ENCODE measurements at regions not wholly inside any gene's neighbourhood (a gene's known extent, or its start where the extent isn't known, plus 50 kb on each side); places are given as distances from the start of the nearest gene placed in this dataset.
A peak's percentile ranks its signal among the peaks of the same experiment; 100 is the strongest.
"Not testable (repeated sequence)": the region's sequence is repeated elsewhere in the genome, so short reads cannot be mapped to it uniquely, and the experiment has no call there.

- DNase-seq, result no peak
These were observed 187.8 kb downstream of the SHQ1 start for GRCh38 chr3:72660270-72661114.

- no peak for DNase-seq
These were observed 188.6 kb downstream of the SHQ1 start for GRCh38 chr3:72659596-72659995.

GRCh38 chr3:72659188-72659587 lies 189.1 kb downstream of the SHQ1 start:
- no peak for DNase-seq

GRCh38 chr3:72658466-72659100 lies 189.7 kb downstream of the SHQ1 start:
- no peak for DNase-seq

- peak; percentile 40 for DNase-seq
These were observed 190.6 kb downstream of the SHQ1 start for GRCh38 chr3:72657666-72658065.

- no peak for DNase-seq
These were observed 192.5 kb downstream of the SHQ1 start for GRCh38 chr3:72655723-72656122.

- no peak for DNase-seq
These were observed 193.1 kb downstream of the SHQ1 start for GRCh38 chr3:72655131-72655551.

GRCh38 chr3:72652395-72652794 lies 195.8 kb downstream of the SHQ1 start:
- DNase-seq, result no peak

- no peak for DNase-seq
These were observed 196.7 kb downstream of the SHQ1 start for GRCh38 chr3:72651498-72651897.

GRCh38 chr3:72646263-72646662 lies 202.0 kb downstream of the SHQ1 start:
- no peak for DNase-seq

GRCh38 chr3:72643635-72644034 lies 204.6 kb downstream of the SHQ1 start:
- not testable (repeated sequence) for DNase-seq

GRCh38 chr3:72641684-72642083 lies 206.6 kb downstream of the SHQ1 start:
- no peak for DNase-seq

GRCh38 chr3:72641072-72641471 lies 207.2 kb downstream of the SHQ1 start:
- no peak for DNase-seq

GRCh38 chr3:72636969-72637597 lies 211.2 kb downstream of the SHQ1 start:
- no peak for DNase-seq

- no peak for DNase-seq
These were observed 212.7 kb downstream of the SHQ1 start for GRCh38 chr3:72635551-72635950.

GRCh38 chr3:72634128-72634527 lies 214.1 kb downstream of the SHQ1 start:
- DNase-seq, result no peak

GRCh38 chr3:72633534-72633933 lies 214.7 kb downstream of the SHQ1 start:
- DNase-seq, result peak; percentile 14

GRCh38 chr3:72633121-72633520 lies 215.1 kb downstream of the SHQ1 start:
- no peak for DNase-seq

GRCh38 chr3:72632129-72632528 lies 216.1 kb downstream of the SHQ1 start:
- DNase-seq, result no peak

GRCh38 chr3:72630969-72631344 lies 217.3 kb downstream of the SHQ1 start:
- no peak for DNase-seq

- DNase-seq, result no peak
These were observed 217.8 kb downstream of the SHQ1 start for GRCh38 chr3:72630327-72630968.

GRCh38 chr3:72629191-72629631 lies 219.0 kb downstream of the SHQ1 start:
- DNase-seq, result no peak

- DNase-seq, result no peak
These were observed 220.2 kb downstream of the SHQ1 start for GRCh38 chr3:72628065-72628464.
